ENCODE measurements at regions not wholly inside any gene's neighbourhood (a gene's known extent, or its start where the extent isn't known, plus 50 kb on each side); places are given as distances from the start of the nearest gene placed in this dataset.

- Histone ChIP-seq H4K20me1 (ENCODE audit: insufficient read depth, low read length) (no peaks in the 10 kb centered on the region), H3K27ac (ENCODE audit: low read depth, low read length, poor library complexity, severe bottlenecking) (no peak overlapping the region), H3K4me3 (ENCODE audit: low read depth, low read length, poor library complexity, severe bottlenecking) (no peak overlapping the region), H3K4me2 (ENCODE audit: low read length) (no peak overlapping the region), H3K4me1 (ENCODE audit: insufficient read depth, low read length, poor library complexity, severe bottlenecking) (no peaks in the 10 kb centered on the region), H3K36me3 (ENCODE audit: insufficient read depth, low read length) (no peaks in the 10 kb centered on the region), H3K9me2 (ENCODE audit: insufficient read depth, low read length) (no peaks in the 10 kb centered on the region), H2AFZ (ENCODE audit: low read length) (no peak overlapping the region), H3K9me3 (ENCODE audit: low read length) (no peaks in the 10 kb centered on the region), H3K79me2 (ENCODE audit: insufficient read depth, low read depth, low read length) (no peaks in the 10 kb centered on the region)
- DNase-seq (ENCODE audit: low spot score), result no peak
- intact Hi-C loops (cut with micrococcal nuclease; ENCODE audit: unreplicated experiment), result no loop called here
- POLR2A ChIA-PET, result no interaction called here
- CTCF ChIA-PET (ENCODE audit: unreplicated experiment), result no interaction called here
- BruUV-seq (replicated peaks), result no TSS peak
- TF ChIP-seq CTCF (conservative IDR thresholded peaks at IDR 0.05; ENCODE audit: low read length) (no peak), EZH2phosphoT487 (IDR thresholded peaks at IDR 0.05; ENCODE audit: borderline replicate concordance, low read depth, low read length) (no peak)
Measured at GRCh38 chr5:155728857-155729683, 597.9 kb upstream of the SGCD start.

- DNase-seq (ENCODE audit: low spot score), result no peak
- Histone ChIP-seq H3K9me3 (ENCODE audit: low read length) (no peaks in the 10 kb centered on the region), H3K9me2 (ENCODE audit: insufficient read depth, low read length) (no peaks in the 10 kb centered on the region), H4K20me1 (ENCODE audit: insufficient read depth, low read length) (no peaks in the 10 kb centered on the region), H2AFZ (ENCODE audit: low read length) (no peak overlapping the region), H3K27ac (ENCODE audit: low read depth, low read length, poor library complexity, severe bottlenecking) (no peak overlapping the region), H3K4me2 (ENCODE audit: low read length) (no peak overlapping the region), H3K4me3 (ENCODE audit: low read depth, low read length, poor library complexity, severe bottlenecking) (no peak overlapping the region), H3K79me2 (ENCODE audit: insufficient read depth, low read depth, low read length) (no peaks in the 10 kb centered on the region), H3K36me3 (ENCODE audit: insufficient read depth, low read length) (no peaks in the 10 kb centered on the region), H3K4me1 (ENCODE audit: insufficient read depth, low read length, poor library complexity, severe bottlenecking) (no peaks in the 10 kb centered on the region)
- CTCF ChIA-PET (ENCODE audit: unreplicated experiment), result no interaction called here
- TF ChIP-seq CTCF (conservative IDR thresholded peaks at IDR 0.05; ENCODE audit: low read length) (no peak), EZH2phosphoT487 (IDR thresholded peaks at IDR 0.05; ENCODE audit: borderline replicate concordance, low read depth, low read length) (no peak)
- intact Hi-C loops (cut with micrococcal nuclease; ENCODE audit: unreplicated experiment), result no loop called here
- BruUV-seq (replicated peaks), result no TSS peak
- POLR2A ChIA-PET, result no interaction called here
Measured at GRCh38 chr5:155729684-155730059, 597.3 kb upstream of the SGCD start.

- no peaks in the 10 kb centered on the region for H3K4me1 ChIP-seq (ENCODE audit: insufficient read depth, low read length, poor library complexity, severe bottlenecking)
- H3K79me2 ChIP-seq (ENCODE audit: insufficient read depth, low read depth, low read length), result no peaks in the 10 kb centered on the region
- ChIA-PET POLR2A (interaction anchor here (0.6 to 0.7 kb wide), 2 partner anchors 54 to 147 kb away, joined by 5 read pairs; no protein-coding TSS in a partner anchor), CTCF (ENCODE audit: unreplicated experiment) (no interaction called here)
- intact Hi-C loops (cut with micrococcal nuclease; ENCODE audit: unreplicated experiment), result no loop called here
- H3K27ac ChIP-seq (ENCODE audit: low read depth, low read length, poor library complexity, severe bottlenecking), result no peak overlapping the region
- no TSS peak for BruUV-seq (replicated peaks)
- H3K4me2 ChIP-seq (ENCODE audit: low read length), result no peak overlapping the region
- no peaks in the 10 kb centered on the region for H4K20me1 ChIP-seq (ENCODE audit: insufficient read depth, low read length)
- no peaks in the 10 kb centered on the region for H3K9me3 ChIP-seq (ENCODE audit: low read length)
- TF ChIP-seq CTCF (conservative IDR thresholded peaks at IDR 0.05; ENCODE audit: low read length), result no peak
- TF ChIP-seq EZH2phosphoT487 (IDR thresholded peaks at IDR 0.05; ENCODE audit: borderline replicate concordance, low read depth, low read length), result no peak
- no peaks in the 10 kb centered on the region for H3K36me3 ChIP-seq (ENCODE audit: insufficient read depth, low read length)
- no peaks in the 10 kb centered on the region for H3K9me2 ChIP-seq (ENCODE audit: insufficient read depth, low read length)
- DNase-seq (ENCODE audit: low spot score), result no peak
- no peak overlapping the region for H2AFZ ChIP-seq (ENCODE audit: low read length)
- no peak overlapping the region for H3K4me3 ChIP-seq (ENCODE audit: low read depth, low read length, poor library complexity, severe bottlenecking)
Measured at GRCh38 chr5:155732587-155733376, 594.2 kb upstream of the SGCD start.
